GOT3 (cell line): ENCODE measurements at regions not wholly inside any gene's neighbourhood (a gene's known extent, or its start where the extent isn't known, plus 50 kb on each side); places are given as distances from the start of the nearest gene placed in this dataset.
"Not testable (repeated sequence)": the region's sequence is repeated elsewhere in the genome, so short reads cannot be mapped to it uniquely, and the experiment has no call there.

Experiments used
- DNase-seq: peaks from one replicate; lab custom pipeline; 2025; ENCODE audit warnings: mixed read lengths; lab: John Stamatoyannopoulos, UW

DNA sequence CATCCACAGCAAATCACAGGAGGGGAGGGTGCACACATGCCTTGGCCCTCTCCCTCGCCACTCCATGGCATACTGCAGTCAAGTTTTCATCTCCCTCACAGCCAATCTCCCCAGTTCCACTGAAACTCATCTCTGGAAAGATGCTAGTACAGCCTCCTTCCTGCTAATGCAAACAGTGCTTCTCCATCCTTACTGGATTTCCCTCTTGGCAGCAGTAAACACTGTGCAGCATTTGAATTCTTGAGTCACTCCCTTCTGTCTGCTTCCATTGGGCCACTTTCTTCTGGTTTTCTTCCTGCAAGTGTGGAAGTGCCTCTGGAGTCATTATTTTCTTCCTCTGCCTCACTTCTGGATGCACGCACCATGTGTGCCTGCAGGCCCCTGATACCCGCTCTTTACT, 460.3 kb downstream of the QKI start:
- no peak for DNase-seq

DNA sequence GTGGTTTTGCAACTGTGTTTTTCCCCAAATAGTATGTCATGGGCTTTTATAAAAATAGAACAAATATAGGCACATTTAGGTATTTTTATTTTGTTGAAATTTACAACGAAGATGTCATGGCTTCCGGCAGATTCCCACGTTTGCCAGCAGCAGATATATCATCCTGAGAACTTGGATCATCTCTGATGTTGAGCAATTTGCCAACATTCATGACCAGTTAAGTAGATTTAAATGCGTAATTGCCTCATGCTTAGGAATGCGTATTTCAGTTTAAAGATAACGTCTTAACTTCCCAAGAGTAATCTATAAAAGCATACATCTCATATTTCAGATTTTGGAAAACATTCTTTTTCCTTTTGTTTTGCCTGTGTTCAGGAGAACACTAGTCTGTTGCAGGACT, 457.8 kb downstream of the QKI start:
- DNase-seq = no peak

DNA sequence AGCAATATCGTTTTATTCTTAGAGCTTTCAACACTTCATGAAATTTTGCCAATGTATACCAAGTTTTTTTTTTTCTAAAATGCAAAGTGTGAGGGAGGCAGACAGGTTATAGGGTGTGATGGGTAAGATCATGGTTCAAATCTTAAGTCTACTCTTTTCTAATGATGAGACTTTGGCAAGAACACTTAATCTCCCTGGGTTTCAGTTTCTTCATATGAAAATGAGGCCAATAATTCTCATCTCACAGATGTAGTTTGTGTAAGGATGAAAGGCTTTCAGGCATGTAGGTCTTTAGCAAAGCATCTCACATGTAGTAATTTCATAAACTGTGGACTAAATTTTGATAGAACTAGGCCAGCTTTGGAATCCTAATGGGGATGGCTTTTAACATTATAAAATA, 457.1 kb downstream of the QKI start:
- DNase-seq = no peak

DNA sequence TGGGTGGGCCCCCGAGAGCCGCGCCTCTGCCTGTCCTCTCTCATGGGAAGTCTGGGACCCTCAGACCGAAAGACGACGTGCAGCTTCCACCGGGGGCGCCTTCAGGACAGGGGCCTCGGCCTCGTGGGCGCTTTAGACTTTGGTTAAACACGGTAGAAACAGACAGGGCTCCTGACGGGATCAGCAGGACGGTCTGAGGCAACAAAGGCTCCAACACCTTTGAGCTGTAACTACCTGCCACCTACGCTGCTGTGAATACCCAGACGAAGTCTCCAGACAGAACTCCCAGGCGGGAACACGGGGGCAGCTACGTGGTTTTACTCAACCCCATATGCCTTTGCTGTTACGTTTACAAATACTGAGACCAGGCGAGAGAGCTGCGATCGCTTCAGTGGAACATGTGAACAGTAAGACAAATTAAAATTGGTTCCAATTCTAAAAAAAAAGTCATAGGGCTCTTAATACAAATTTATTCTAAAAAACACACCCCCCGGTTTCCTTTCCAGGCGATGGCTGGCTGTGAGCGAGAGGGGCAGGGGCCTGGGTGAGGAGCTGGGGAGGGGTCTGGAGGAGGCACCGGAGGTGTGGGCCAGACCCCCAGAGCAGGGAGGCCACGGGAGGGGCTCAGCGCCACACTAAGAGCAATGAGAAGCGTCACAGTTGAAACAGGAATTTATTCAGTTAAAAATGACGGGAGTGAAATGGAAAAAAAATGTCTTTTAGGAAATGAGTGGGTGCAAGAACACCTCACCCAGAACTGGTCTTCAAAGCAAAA, 453.2 kb downstream of the QKI start:
- no peak for DNase-seq

DNA sequence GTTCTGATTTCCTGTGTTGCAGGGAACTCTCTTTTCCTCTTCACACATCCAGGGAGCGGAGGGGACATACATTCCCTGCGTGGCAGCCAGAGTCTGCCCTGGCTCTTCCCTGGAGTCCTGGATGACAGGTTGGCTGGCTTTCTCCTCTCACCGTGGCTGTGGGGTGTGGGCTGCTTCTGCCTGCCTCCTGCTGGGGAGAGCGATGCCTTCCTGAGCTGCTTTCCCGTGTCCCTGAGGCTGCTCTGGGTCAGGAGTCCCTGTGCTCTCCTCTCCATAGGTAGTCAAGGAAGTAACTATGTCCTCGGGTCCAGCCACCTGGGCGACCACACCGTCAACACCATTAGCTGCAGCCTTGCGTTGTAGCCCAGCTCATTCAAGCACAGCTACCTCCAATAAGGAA, 451.7 kb downstream of the QKI start:
- no peak for DNase-seq

DNA sequence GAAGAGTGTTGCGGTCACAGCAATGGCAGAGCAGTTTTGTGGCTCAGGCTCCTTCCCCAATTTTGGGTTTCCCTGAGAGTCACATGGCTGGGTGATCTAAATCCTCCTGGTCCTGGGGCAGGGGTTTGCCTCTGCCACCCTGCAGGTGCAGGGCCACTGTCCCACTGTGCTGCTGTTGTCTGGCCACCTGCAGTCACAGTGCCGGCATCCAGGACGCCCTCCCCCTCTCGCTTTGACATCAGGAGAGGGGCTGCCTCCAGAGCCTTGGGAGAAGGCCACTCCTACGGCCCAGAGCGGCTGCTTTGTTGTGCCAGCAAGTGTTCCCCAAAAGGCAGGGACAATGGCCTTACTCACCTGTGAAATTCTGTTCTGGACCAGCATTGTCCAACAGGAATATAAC, 449.0 kb downstream of the QKI start:
- no peak for DNase-seq

DNA sequence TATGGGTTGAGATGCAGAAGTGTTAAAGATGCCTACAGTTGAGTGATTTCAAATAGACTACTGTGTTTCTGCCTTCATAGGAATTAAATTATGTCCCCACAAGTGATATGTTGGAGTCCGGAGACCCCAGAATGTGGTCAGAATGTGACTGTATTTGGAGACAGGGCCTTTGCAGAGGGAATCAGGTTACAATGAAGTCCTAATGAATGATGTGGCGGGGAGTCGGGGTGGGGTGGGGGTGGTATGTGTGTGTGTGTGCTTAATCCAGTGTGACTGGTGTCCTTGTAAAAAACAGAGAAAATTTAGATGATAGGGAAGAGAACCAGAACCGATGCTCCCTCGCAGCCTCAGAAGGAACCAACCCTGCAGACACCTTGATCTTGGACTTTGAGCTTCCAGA, 448.2 kb downstream of the QKI start:
- no peak for DNase-seq

DNA sequence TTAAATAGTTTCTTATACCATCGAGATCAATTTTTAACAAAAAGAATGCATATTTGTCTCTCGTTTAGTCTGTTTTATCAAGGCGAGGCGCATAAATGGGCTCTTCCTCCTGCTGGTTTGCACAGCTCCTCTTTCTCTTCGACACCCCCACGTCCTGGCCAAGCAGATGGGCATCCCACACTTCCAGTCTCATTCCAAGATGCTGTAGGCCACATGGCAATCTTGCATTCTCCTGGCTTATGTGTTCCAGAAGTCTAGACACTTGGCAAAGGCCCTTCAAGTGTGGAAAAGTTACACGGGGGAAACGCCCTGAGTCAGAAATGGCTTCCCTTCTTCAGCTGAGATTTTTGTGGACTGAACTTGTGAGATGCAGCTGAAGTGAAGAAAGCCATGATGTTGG, 447.1 kb downstream of the QKI start:
- no peak for DNase-seq

DNA sequence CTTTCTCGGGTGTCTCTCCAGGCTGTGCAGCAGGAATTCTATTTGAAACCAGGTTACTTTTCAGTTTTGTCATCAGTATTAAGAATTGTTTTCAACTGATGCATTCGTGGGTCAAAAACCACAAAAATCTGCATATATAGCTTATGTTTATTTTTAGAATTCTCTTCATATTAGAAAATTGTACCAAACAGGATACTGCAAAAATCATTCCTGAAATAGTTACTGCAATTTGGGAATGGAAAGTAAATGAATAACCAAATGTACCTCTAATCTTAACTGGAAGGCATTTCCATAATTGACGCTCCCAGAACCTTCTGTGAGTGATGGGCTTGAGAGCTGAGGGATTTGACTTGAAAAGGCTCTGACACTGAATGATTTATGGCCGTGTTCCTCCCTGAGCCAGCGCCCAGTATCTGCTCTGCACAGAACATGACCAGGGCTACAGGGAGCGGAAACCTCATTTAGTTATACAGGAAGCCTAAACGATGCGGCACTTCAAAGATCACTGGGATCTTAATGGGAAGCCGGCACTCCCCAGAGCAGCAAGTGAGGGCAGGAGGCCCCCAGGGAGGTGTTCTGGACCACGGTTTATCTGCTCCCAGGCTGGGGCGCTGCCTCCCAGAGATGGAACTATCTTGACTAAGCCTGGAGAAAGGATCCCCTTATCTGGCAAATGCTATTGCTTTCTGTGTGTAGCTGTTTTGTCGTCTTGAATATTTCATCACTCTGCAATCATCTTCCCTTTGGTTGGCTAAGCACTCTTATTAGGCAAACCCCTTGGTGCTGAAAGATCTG, 446.0 kb downstream of the QKI start:
- DNase-seq = no peak

DNA sequence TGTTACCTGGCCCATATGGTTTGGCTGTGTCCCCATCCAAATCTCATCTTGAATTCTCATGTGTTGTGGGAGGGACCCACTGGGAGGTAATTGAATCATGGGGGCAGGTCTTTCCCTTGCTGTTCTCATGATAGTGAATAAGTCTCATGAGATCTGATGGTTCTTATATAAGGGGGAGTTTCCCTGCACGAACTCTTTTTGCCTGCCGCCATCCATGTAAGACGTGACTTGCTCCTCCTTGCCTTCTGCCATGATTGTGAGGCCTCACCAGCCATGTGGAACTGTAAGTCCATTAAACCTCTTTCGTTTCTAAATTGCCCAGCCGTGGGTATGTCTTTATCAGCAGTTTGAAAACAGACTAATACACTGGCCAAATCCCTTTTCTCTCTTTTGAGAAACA, 444.4 kb downstream of the QKI start:
- DNase-seq = not testable (repeated sequence)

DNA sequence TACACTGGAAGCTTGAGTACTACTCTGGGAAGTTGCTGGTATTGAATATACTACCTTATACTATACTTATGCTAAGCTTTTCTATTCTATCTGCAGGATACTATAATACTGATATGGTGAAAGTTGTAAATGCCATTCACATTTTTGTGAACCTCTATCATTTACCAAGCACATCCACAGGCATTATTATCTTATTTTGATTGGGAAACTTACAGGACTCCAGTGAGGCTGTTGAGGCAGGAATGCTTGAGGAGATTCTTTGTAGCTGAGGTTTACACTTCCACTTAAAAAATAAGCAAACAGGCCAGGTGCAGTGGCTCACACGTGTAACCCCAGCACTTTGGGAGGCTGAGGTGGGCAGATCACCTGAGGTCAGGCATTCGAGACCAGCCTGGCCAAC, 442.9 kb downstream of the QKI start:
- DNase-seq = no peak

DNA sequence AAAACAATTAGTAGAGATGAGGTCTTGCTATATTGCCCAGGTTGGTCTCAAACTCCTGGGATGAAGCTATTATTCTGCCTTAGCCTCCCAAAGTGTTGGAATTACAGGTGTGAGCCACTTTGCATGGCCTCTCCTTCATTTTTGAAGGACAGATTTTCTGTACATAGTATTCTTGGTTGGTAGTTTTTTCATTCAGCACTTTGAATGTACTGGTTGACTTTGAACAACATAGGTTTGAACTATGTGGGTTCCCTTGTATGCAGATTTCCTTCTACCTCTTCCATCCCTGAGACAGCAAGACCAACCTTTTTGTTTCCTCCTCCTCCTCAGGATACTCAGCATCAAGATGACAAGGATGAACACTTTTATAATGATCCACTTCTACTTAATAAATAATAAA, 436.4 kb downstream of the QKI start:
- DNase-seq = no peak

DNA sequence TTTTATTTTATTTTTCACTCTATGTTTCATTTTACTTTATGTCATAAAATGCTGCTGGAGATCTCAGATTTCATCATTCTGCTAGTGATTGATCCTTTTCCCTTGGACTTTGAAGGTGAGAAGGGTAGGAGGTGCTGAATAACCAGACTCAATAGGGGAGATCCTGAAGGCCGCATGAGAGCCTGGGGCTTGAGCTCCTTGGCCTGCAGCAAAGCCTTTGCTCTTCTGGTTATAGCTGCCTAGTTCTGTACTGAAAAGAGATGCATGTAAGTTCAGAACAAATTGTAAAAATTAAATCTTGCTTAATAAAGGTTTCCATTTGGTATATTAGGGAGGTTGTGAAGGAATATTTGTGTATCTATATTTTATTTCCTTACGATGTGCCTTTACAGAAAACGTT, 430.2 kb downstream of the QKI start:
- no peak for DNase-seq

DNA sequence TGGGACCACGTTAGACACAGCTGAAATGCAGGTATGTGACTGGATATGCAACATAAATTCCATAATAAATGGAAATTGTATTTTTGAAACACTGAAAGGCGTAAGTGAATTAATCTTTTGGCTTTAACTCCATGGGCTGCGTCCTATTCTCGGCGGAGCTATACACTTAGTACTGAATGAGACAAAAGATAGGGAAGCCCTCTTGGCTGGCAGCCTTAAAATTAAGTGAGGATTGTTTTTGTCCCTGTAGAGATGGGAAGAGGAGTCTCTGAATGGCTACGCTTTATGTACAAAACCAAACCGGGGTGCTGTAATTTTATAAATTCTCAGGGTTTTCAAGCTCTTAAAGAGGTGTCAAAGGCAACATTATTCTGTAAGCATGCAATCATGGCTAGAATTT, 429.8 kb downstream of the QKI start:
- DNase-seq = no peak

DNA sequence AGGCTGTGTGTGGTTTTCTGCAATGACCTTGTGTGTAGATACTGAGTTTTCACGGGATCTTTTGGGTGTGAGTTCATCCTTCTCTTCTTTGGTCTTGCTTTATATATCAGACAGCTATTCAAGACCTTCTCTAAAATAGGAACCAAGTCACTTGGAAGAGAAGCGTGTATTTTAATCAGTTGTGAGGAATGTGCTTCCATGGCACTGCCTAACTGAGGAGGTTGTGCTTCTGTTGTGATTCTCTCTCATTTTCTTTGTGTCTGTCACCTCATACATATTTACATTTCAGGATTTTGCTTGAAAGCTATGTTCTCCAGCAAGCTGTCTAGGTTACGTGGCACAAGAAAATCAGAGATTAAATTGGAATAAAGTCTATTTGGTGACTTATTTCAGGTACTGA, 428.7 kb downstream of the QKI start:
- no peak for DNase-seq

DNA sequence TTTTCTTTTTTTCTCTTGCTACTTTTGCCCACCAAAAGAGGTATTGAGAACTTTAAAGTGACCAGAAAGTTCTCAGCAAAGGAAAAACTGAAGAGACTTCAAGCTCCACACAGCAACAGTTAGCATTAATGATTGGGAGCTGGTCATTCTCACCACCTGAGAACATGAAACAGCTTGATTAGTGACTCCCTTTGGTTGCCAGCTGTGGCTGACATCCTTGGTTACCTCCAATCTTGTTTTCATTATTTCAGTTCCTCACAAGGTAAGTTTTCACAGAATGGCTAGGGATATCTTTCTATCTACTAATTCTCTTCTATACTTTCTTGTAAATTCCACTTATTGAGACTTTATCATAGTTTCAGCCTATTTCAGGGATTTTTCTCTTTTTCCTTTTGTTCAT, 427.9 kb downstream of the QKI start:
- no peak for DNase-seq

DNA sequence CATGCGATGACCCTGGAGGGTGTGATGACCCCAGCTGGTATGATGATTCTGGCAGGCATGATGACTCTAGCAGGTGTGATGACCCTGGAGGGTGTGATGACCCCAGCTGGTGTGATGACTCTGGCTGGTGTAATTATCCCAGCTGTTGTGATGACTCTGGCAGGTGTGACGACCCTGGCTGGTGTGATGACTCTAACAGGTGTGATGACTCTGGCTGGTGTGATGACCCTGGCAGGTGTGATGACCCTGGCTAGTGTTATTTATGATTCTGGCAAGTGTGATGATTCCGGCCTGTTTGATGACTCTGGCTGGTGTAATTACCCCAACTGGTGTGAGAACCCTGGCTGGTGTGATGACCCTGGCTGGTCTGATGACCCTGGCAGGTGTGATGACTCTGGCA, 427.2 kb downstream of the QKI start:
- no peak for DNase-seq

DNA sequence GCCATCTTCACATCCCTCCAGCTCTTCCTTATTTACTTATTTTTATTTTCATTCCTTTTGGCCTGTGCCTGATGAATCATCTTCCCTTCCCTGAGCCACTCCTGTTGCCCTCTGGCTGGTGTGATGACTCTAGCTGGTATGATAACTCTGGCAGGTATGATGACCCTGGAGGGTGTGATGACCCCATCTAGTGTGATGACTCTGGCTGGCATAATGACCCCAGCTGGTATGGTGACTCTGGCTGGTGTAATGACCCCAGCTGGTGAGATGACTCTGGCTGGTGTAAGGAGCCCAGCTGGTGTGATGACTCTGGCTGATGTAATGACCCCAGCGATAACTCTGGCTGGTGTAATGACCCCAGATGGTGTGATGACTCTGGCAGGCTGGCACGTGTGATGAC, 426.8 kb downstream of the QKI start:
- no peak for DNase-seq

DNA sequence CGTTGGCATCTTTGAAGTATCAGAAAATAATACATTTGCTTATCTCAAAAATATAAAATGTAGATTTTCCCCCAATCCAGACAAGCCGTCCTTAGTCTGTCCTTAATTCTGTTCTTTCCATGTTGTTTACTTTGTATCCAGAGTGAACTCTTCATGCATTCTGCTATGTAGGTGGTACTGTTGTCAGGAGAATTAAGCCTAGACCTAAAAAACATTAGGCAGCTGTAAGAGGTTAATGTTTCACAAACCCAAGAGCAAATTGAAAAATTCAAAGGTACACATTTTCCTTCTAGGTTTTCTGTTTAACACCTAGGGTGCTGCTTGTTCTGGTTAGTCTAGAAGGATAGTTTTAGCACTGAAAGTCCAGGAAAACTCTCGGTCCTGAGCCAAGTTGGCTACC, 426.4 kb downstream of the QKI start:
- no peak for DNase-seq

DNA sequence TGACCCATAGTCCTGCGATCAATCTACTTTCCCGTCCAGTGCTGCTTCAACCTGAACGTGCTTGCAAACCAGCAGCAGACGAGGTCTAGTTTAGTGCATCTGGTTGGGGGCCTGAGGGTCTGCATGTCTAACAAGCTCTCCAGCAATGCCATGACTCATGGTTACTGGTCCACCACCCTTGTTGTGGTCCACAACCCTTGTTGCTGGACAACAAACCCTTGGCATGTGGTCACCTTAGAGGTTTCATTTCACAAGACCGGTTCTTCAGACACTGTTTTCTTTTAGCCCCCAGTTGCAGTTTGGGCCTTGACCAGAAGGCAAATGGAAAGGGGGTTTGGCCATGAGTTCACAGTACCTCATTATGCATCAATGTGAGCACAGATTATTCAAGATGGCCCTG, 424.8 kb downstream of the QKI start:
- no peak for DNase-seq

DNA sequence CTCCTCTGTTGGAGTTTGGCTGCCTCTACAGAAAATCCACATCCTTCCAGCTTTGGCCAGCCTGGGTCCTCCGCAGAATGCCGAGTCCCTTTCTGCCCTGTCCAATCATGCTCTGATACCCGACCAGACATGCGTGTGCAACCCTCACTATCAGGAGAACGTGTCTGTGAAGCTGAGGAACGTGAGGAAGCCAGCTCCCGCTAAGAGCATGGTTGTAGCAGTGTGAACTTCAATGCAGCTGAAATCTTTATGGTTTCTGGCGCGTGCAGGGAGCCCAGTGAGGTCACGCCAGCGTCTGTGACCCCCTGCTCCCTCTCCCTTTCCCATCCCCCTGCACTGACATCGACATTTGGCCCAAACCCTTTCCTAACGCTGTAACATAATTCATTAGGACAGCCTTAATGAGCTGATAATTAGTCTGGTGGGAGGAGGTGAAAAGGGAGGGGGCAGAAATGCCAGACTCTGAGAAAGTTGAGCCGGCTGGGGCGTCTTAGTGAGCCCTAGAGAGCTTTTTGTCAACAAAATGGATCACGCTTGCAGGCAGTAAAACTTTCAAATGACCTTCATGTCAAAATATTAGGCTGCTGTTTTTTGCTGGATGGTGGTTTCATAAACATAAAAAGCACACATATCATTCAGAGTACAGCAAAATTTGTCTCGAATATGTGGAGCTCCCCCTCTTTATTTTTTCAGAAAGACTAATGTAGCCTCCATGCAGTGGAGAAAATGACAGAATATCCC, 423.3 kb downstream of the QKI start:
- no peak for DNase-seq

DNA sequence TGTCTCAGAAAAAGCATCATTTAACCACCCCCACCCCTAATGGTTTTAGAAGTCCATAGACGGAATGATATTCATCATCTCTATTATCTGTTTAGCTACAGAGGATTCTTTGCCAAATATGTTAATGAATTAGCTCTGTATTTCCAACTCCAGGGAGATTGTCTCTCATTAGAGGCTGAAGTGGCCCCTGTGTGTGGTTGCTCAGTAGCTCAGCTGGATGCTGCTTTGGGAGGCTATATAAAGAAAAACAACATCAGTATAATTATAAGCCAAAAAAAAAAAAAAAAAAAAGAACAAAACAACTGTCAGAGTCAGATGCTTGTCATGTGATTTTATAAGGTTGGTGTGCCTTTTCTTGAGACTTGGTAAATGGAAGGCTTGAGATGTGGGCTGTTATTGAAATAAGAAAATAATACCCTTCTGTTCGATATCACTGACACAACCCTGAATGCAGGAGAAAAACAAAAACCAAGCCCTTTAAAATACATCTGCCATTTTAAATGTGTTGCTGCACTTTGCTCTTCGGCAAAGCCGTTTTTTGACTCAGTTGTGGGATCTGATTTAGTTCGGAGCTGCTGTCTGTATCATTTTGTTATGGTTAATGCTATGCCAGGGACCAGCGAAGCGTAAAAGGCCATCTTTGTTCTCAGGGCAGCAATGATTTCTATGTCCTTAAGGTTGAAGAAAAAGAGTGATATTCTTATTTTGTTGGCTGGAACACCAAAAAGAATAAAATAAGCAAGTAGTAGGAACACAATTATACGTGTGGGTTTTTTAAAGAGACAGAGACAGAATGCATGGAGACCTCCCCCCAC, 422.6 kb downstream of the QKI start:
- DNase-seq = no peak
